Mucosa of descending colon (tissue), 3 donors: ENCODE measurements at regions not wholly inside any gene's neighbourhood (a gene's known extent, or its start where the extent isn't known, plus 50 kb on each side); places are given as distances from the start of the nearest gene placed in this dataset.
A peak's percentile ranks its signal among the peaks of the same experiment; 100 is the strongest.

ENCODE experiments used
- ATAC-seq: fragments of 200-7000 bp; cut with Tn5 transposase; one replicate; pipeline ENCODE4 v1.9.1; 2020; ENCODE audit warnings: mild to moderate bottlenecking, moderate library complexity
- DNase-seq, 3 donors: peaks; one replicate each; pipeline ENCODE4 v3.0.0-alpha.2; 2020
- H3K36me3 ChIP-seq: fragments of 200-600 bp; one replicate; pipeline ENCODE4 v1.8.0; 2021; ENCODE audit warnings: low read depth, mild to moderate bottlenecking
- H3K4me1 ChIP-seq: fragments of 200-600 bp; one replicate; pipeline ENCODE4 v1.8.0; 2021; ENCODE audit warnings: low read depth, mild to moderate bottlenecking
- H3K4me3 ChIP-seq: fragments of 200-600 bp; one replicate; pipeline ENCODE4 v1.8.0; 2021; ENCODE audit warnings: mild to moderate bottlenecking
- H3K9me3 ChIP-seq: fragments of 200-600 bp; one replicate; pipeline ENCODE4 v1.8.0; 2021; ENCODE audit warnings: mild to moderate bottlenecking
- CTCF ChIP-seq: fragments of 200-600 bp; IDR thresholded peaks from one replicate; pipeline ENCODE4 v1.8.0; 2022; ENCODE audit warnings: antibody characterized with exemption, mild to moderate bottlenecking
- intact Hi-C, 2 donors: fragments of 100-400 bp; cut with DNase I in 1 of 2; cut with micrococcal nuclease in 1 of 2; formaldehyde crosslinking; loops; one replicate each; pipeline versions ENCODE4 v1.11.0 to v1.11.1; 2022; cut with DNase I, micrococcal nuclease
- donor health status: DM: no; HTN: no; CAD: no; lungs with moderate emphysema.
- donor health status: DM: no; HTN: no; CAD: no.
- donor health status: DM: no; HTN: yes; CAD: no.

GRCh38 chr11:13163158-13163557 is 114.4 kb upstream of the BMAL1 start:
- intact Hi-C loops, result no loop called here
- TF ChIP-seq CTCF, result no peak
- Histone ChIP-seq H3K4me3 (no peak overlapping the region), H3K4me1 (no peaks in the 10 kb centered on the region), H3K9me3 (no peaks in the 10 kb centered on the region), H3K36me3 (no peaks in the 10 kb centered on the region)
- ATAC-seq, result no peak
- DNase-seq, result no peak

GRCh38 chr11:13166036-13166435 is 111.6 kb upstream of the BMAL1 start:
- TF ChIP-seq CTCF, result no peak
- ATAC-seq (no peak), DNase-seq (no peak)
- intact Hi-C loops, result no loop called here
- no peak overlapping the region for H3K4me3 ChIP-seq
- no peaks in the 10 kb centered on the region for H3K4me1 ChIP-seq
- no peaks in the 10 kb centered on the region for H3K36me3 ChIP-seq
- no peaks in the 10 kb centered on the region for H3K9me3 ChIP-seq

GRCh38 chr11:13168271-13168670 is 109.3 kb upstream of the BMAL1 start:
- Histone ChIP-seq H3K4me1 (no peaks in the 10 kb centered on the region), H3K4me3 (no peak overlapping the region), H3K9me3 (no peaks in the 10 kb centered on the region), H3K36me3 (no peaks in the 10 kb centered on the region)
- TF ChIP-seq CTCF, result no peak
- ATAC-seq, result peak; percentile 70
- DNase-seq, result no peak
- intact Hi-C loops, result no loop called here

GRCh38 chr11:13169709-13170108 is 107.9 kb upstream of the BMAL1 start:
- DNase-seq, result no peak
- no peak for TF ChIP-seq CTCF
- H3K4me1 ChIP-seq, result no peaks in the 10 kb centered on the region
- no peaks in the 10 kb centered on the region for H3K9me3 ChIP-seq
- H3K4me3 ChIP-seq, result no peak overlapping the region
- ATAC-seq, result no peak
- no peaks in the 10 kb centered on the region for H3K36me3 ChIP-seq
- intact Hi-C loops, result no loop called here

- Histone ChIP-seq H3K9me3 (no peaks in the 10 kb centered on the region), H3K4me1 (no peaks in the 10 kb centered on the region), H3K36me3 (no peaks in the 10 kb centered on the region), H3K4me3 (no peak overlapping the region)
- no peak for DNase-seq
- intact Hi-C loops, result no loop called here
- ATAC-seq, result no peak
- no peak for TF ChIP-seq CTCF
Measured at GRCh38 chr11:13174090-13174489, 103.5 kb upstream of the BMAL1 start.

GRCh38 chr11:13183094-13183825 is 94.3 kb upstream of the BMAL1 start:
- intact Hi-C loops, result no loop called here
- ATAC-seq, result no peak
- H3K4me3 ChIP-seq, result no peak overlapping the region

More at GRCh38 chr11:13183094-13183825, 94.3 kb upstream of the BMAL1 start:
- TF ChIP-seq CTCF, result no peak
- peak in 1 of 3 donors; percentile 18 for DNase-seq
- H3K36me3 ChIP-seq, result no peaks in the 10 kb centered on the region
- H3K4me1 ChIP-seq, result peaks cover 4% of the 10 kb centered on the region
- H3K9me3 ChIP-seq, result peaks cover 12% of the 10 kb centered on the region
